A549 (cell line): ENCODE measurements at regions not wholly inside any gene's neighbourhood (a gene's known extent, or its start where the extent isn't known, plus 50 kb on each side); places are given as distances from the start of the nearest gene placed in this dataset.

ENCODE experiments used
- EP300 ChIP-seq, 2 experiments: fragments of >200 bp; sonication (Bioruptor Twin); formaldehyde crosslinking; IDR thresholded peaks; 2 replicates in 1 of 2; 3 replicates in 1 of 2; pipeline ENCODE4 v1.6.1; 2016 to 2017
- ESRRA ChIP-seq: fragments of 150-350 bp; IDR thresholded peaks from 2 replicates; pipeline ENCODE4 v1.6.1; 2014; ENCODE audit warnings: mild to moderate bottlenecking, low read length, borderline replicate concordance
- POLR2A ChIP-seq: IDR thresholded peaks from 2 replicates; pipeline ENCODE4 v1.6.1; 2012; ENCODE audit warnings: mild to moderate bottlenecking, low read length
- RAD21 ChIP-seq, 2 experiments: fragments of >200 bp in 1 of 2; sonication (Bioruptor Twin) in 1 of 2; formaldehyde crosslinking in 1 of 2; IDR thresholded peaks in 1 of 2; conservative IDR thresholded peaks in 1 of 2; 2 replicates in 1 of 2; 3 replicates in 1 of 2; pipeline ENCODE4 v1.6.1; 2012 to 2018; ENCODE audit warnings: inconsistent platforms in 1 of 2
- TF ChIP-seq, protein P1 (sequence below): fragments of >200 bp; sonication (Bioruptor Twin); formaldehyde crosslinking; IDR thresholded peaks from 3 replicates; pipeline ENCODE4 v1.5.1; 2016
- TF ChIP-seq, protein P2 (sequence below): fragments of 150-350 bp; IDR thresholded peaks from 2 replicates; pipeline ENCODE4 v1.6.1; 2014; ENCODE audit warnings: low read depth, mild to moderate bottlenecking, low read length

DNA sequence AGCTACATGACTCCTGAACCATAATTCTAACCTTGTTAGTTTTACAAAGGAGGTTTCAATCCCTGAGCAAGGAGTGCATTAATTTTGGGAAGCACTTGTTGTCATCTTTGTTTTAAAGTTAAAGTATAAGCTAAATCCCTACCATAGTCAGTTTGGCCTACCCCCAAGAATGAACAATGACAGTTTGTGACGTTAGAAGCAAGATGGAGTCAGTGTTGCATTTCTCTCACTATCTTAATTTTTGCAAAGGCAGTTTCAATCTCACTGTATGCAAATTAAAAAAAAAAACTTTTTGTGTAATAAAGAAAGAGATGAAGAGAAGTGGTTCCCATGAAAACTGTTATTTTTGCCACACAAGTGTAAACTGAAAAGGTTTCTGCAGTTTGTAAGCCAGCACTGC is 50.7 kb upstream of the PIK3AP1 start:
- no peak for TF ChIP-seq EP300 (IDR thresholded peaks at IDR 0.05)
- TF ChIP-seq, protein P1, sequence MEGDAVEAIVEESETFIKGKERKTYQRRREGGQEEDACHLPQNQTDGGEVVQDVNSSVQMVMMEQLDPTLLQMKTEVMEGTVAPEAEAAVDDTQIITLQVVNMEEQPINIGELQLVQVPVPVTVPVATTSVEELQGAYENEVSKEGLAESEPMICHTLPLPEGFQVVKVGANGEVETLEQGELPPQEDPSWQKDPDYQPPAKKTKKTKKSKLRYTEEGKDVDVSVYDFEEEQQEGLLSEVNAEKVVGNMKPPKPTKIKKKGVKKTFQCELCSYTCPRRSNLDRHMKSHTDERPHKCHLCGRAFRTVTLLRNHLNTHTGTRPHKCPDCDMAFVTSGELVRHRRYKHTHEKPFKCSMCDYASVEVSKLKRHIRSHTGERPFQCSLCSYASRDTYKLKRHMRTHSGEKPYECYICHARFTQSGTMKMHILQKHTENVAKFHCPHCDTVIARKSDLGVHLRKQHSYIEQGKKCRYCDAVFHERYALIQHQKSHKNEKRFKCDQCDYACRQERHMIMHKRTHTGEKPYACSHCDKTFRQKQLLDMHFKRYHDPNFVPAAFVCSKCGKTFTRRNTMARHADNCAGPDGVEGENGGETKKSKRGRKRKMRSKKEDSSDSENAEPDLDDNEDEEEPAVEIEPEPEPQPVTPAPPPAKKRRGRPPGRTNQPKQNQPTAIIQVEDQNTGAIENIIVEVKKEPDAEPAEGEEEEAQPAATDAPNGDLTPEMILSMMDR: no peak
- TF ChIP-seq RAD21 (conservative IDR thresholded peaks at IDR 0.05 in 1 of 2, IDR thresholded peaks at IDR 0.05 in 1 of 2): no peak
- TF ChIP-seq, protein P2, sequence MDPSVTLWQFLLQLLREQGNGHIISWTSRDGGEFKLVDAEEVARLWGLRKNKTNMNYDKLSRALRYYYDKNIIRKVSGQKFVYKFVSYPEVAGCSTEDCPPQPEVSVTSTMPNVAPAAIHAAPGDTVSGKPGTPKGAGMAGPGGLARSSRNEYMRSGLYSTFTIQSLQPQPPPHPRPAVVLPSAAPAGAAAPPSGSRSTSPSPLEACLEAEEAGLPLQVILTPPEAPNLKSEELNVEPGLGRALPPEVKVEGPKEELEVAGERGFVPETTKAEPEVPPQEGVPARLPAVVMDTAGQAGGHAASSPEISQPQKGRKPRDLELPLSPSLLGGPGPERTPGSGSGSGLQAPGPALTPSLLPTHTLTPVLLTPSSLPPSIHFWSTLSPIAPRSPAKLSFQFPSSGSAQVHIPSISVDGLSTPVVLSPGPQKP: no peak
- TF ChIP-seq ESRRA: no peak
- no peak for TF ChIP-seq POLR2A
